Spleen (tissue), 7 donors: ENCODE measurements at regions not wholly inside any gene's neighbourhood (a gene's known extent, or its start where the extent isn't known, plus 50 kb on each side); places are given as distances from the start of the nearest gene placed in this dataset.

ENCODE experiments used
- CTCF ChIP-seq, 11 experiments: fragments of 200-600 bp in 7 of 11; fragments of 450-650 bp in 4 of 11; sonication (generic) in 4 of 11; IDR thresholded peaks in 8 of 11; conservative IDR thresholded peaks in 3 of 11; 1 replicate in 7 of 11; 2 replicates in 4 of 11; pipeline versions ENCODE4 v1.4.0 to v1.8.0; 2016 to 2021; ENCODE audit warnings: antibody characterized with exemption in 11 of 11, inconsistent platforms in 4 of 11, mild to moderate bottlenecking in 1 of 11
- POLR2A ChIP-seq, 3 donors: fragments of 450-650 bp; IDR thresholded peaks; one replicate each; pipeline ENCODE4 v1.5.1; 2017; ENCODE audit warnings: antibody characterized with exemption in 3 of 3, mild to moderate bottlenecking in 1 of 3
- donor health status: DM: no; HTN: no; CAD: no; lungs with moderate emphysema.
- donor health status: DM: no; HTN: no; CAD: no.
- donor health status: DM: no; HTN: no; CAD: no.

- TF ChIP-seq CTCF (IDR thresholded peaks at IDR 0.05 in 8 of 11, conservative IDR thresholded peaks at IDR 0.05 in 3 of 11) (no peak), POLR2A (IDR thresholded peaks at IDR 0.05) (no peak)
Measured at GRCh38 chr10:78654047-78654590, 414.6 kb upstream of the ZMIZ1 start.
